K562 (cell line): ENCODE measurements at regions not wholly inside any gene's neighbourhood (a gene's known extent, or its start where the extent isn't known, plus 50 kb on each side); places are given as distances from the start of the nearest gene placed in this dataset.

Experiments used
- ATAC-seq: fragments of 200-7000 bp; cut with Tn5 transposase; 3 replicates; pipeline ENCODE4 v1.9.1; 2020; ENCODE audit warnings: moderate library complexity
- BruUV-seq: library from RNA; stranded (reverse); fragments of 400-500 nt; replicated peaks from 2 replicates; lab custom pipeline; 2021; lab: Mats Ljungman, UMichigan
- CTCF ChIA-PET: fragments of 300-600 bp; formaldehyde crosslinking; extraction: SDS; loops from one replicate; lab custom pipeline; 2021; ENCODE audit warnings: low intra/inter-chr PET ratio; lab: Yijun Ruan, JAX
- POLR2A ChIA-PET: fragments of 300-600, 350-650 bp; sonication (Branson Sonifier 250); formaldehyde crosslinking; extraction: SDS; loops from one replicate; lab custom pipeline; 2021; ENCODE audit warnings: antibody characterized with exemption, inconsistent platforms; lab: Yijun Ruan, JAX
- DNase-seq, 4 experiments: peaks; one replicate each; pipeline versions ENCODE4 v3.0.0 to v3.0.0-alpha.2; 2011 to 2018; ENCODE audit warnings: low spot score in 3 of 4, mixed read lengths in 3 of 4; ENCODE audit errors: extremely low read depth in 1 of 4
- FAIRE-seq: peaks from 2 replicates; lab custom pipeline; 2011; peaks lifted over from hg19 to GRCh38; lab: Jason Lieb, UNC
- H2AFZ ChIP-seq: 2 replicates; pipeline ENCODE4 v1.6.0; 2011; ENCODE audit warnings: low read depth, low read length, control low read depth, inconsistent platforms
- H3K27ac ChIP-seq: fragments of 200-600 bp; 3 replicates; pipeline ENCODE4 v1.8.0; 2011; ENCODE audit warnings: low read depth, mild to moderate bottlenecking, control low read depth, inconsistent platforms, low read length, moderate library complexity, mixed read lengths; ENCODE audit errors: extremely low read depth
- H3K27me3 ChIP-seq, 2 experiments: fragments of 300-600 bp in 1 of 2; 2 replicates in 1 of 2; 3 replicates in 1 of 2; pipeline versions ENCODE4 v1.6.0 to v1.8.0; 2011; ENCODE audit warnings: inconsistent platforms in 2 of 2, low read length in 2 of 2, mild to moderate bottlenecking in 1 of 2, mixed read lengths in 1 of 2, moderate library complexity in 1 of 2; ENCODE audit not compliant: control insufficient read depth in 2 of 2, insufficient read depth in 2 of 2
- H3K36me3 ChIP-seq: fragments of 300-600 bp; 3 replicates; pipeline ENCODE4 v1.8.0; 2011; ENCODE audit warnings: mild to moderate bottlenecking, low read length, inconsistent platforms; ENCODE audit not compliant: control insufficient read depth, insufficient read depth
- H3K4me1 ChIP-seq, 2 experiments: fragments of 200-600 bp in 1 of 2; replicated peaks in 1 of 2; 2 replicates in 1 of 2; 3 replicates in 1 of 2; pipeline versions ENCODE4 v1.5.1 to v1.8.0; 2011; ENCODE audit warnings: inconsistent platforms in 2 of 2, low read length in 2 of 2, mild to moderate bottlenecking in 1 of 2, mixed read lengths in 1 of 2, moderate library complexity in 1 of 2; ENCODE audit not compliant: control insufficient read depth in 2 of 2, insufficient read depth in 2 of 2
- H3K4me2 ChIP-seq: 2 replicates; pipeline ENCODE4 v1.6.1; 2011; ENCODE audit warnings: low read length, control low read depth, inconsistent platforms, mixed read lengths; ENCODE audit not compliant: insufficient read depth
- H3K4me3 ChIP-seq: fragments of 200-600 bp; sonication (generic), shearing (Covaris generic); 2 replicates; pipeline ENCODE4 v1.5.1; 2016; ENCODE audit warnings: control low read depth, inconsistent platforms
- H3K79me2 ChIP-seq: fragments of 200-600 bp; 3 replicates; pipeline ENCODE4 v1.8.0; 2011; ENCODE audit warnings: low read length, inconsistent platforms; ENCODE audit not compliant: control insufficient read depth, insufficient read depth
- H3K9ac ChIP-seq, 2 experiments: 2 replicates each; pipeline versions ENCODE4 v1.6.0 to v1.6.1; 2011; ENCODE audit warnings: low read depth in 2 of 2, low read length in 2 of 2, control low read depth in 1 of 2, inconsistent platforms in 1 of 2, mild to moderate bottlenecking in 1 of 2, mixed read lengths in 1 of 2; ENCODE audit not compliant: insufficient read depth in 1 of 2
- H3K9me1 ChIP-seq: one replicate; pipeline ENCODE4 v1.6.0; 2011; ENCODE audit warnings: inconsistent platforms, mild to moderate bottlenecking, low read length, moderate library complexity; ENCODE audit not compliant: control insufficient read depth, insufficient read depth
- H3K9me3 ChIP-seq: replicated peaks from 2 replicates; pipeline ENCODE4 v1.5.1; 2011; ENCODE audit warnings: low read depth, low read length, inconsistent platforms; ENCODE audit not compliant: control insufficient read depth, insufficient read depth
- H4K20me1 ChIP-seq: replicated peaks from 2 replicates; pipeline ENCODE4 v1.6.1; 2011; ENCODE audit warnings: low read length, inconsistent platforms, mixed read lengths; ENCODE audit not compliant: control insufficient read depth, insufficient read depth
- ASH1L ChIP-seq: fragments of 450-650 bp; IDR thresholded peaks from 2 replicates; pipeline ENCODE4 v1.6.1; 2018; ENCODE audit warnings: borderline replicate concordance, mild to moderate bottlenecking, low read depth; ENCODE audit not compliant: partially characterized antibody
- C11orf30 ChIP-seq: fragments of 450-650 bp; IDR thresholded peaks from 2 replicates; pipeline ENCODE4 v1.6.1; 2016; ENCODE audit warnings: low read depth, mild to moderate bottlenecking
- CHD2 ChIP-seq: IDR thresholded peaks from 2 replicates; pipeline ENCODE4 v1.6.1; 2011; ENCODE audit warnings: low read depth, low read length
- EHMT2 ChIP-seq: fragments of 450-650 bp; IDR thresholded peaks from 2 replicates; pipeline ENCODE4 v1.6.1; 2018; ENCODE audit warnings: antibody characterized with exemption
- MAFF ChIP-seq: IDR thresholded peaks from 2 replicates; pipeline ENCODE4 v1.6.1; 2012; ENCODE audit warnings: low read length, improper control_type of control experiment
- MAFG ChIP-seq: fragments of 450-650 bp; conservative IDR thresholded peaks from 2 replicates; pipeline ENCODE4 v1.6.1; 2016; ENCODE audit warnings: missing genetic modification characterization, missing compliant biosample characterization
- MAFK ChIP-seq: IDR thresholded peaks from 2 replicates; pipeline ENCODE4 v1.6.1; 2011; ENCODE audit warnings: low read length, improper control_type of control experiment
- NFATC3 ChIP-seq: fragments of 450-650 bp; IDR thresholded peaks from 2 replicates; pipeline ENCODE4 v1.6.1; 2017; ENCODE audit warnings: mild to moderate bottlenecking
- POLR2A ChIP-seq: fragments of 450-650 bp; conservative IDR thresholded peaks from 2 replicates; pipeline ENCODE4 v1.6.1; 2016
- RBFOX2 ChIP-seq: fragments of 200-400 bp; formaldehyde crosslinking; IDR thresholded peaks from 2 replicates; pipeline ENCODE4 v1.6.1; 2017; ENCODE audit warnings: low read depth, mild to moderate bottlenecking, low read length, moderate library complexity
- SNAPC5 ChIP-seq: fragments of 250-450 bp; sonication (Bioruptor Pico); IDR thresholded peaks from 2 replicates; pipeline ENCODE4 v1.8.0; 2021; ENCODE audit warnings: moderate library complexity, mild to moderate bottlenecking, inconsistent platforms
- SRSF1 ChIP-seq: fragments of 200-400 bp; formaldehyde crosslinking; IDR thresholded peaks from 2 replicates; pipeline ENCODE4 v1.6.1; 2017; ENCODE audit warnings: mild to moderate bottlenecking, low read depth, low read length, moderate library complexity
- TCF15 ChIP-seq: fragments of 250-450 bp; sonication (Bioruptor Pico); IDR thresholded peaks from 2 replicates; pipeline ENCODE4 v1.8.0; 2022; ENCODE audit warnings: moderate library complexity, mild to moderate bottlenecking, inconsistent platforms
- XRCC4 ChIP-seq: IDR thresholded peaks from one replicate; pipeline ENCODE4 v1.6.1; 2011; ENCODE audit not compliant: insufficient read depth, insufficient read length; ENCODE audit errors: extremely low read depth
- ZBTB1 ChIP-seq: sonication (generic); formaldehyde crosslinking; IDR thresholded peaks from 2 replicates; pipeline ENCODE4 v1.8.1; 2023; ENCODE audit warnings: missing genetic modification reagents, low read depth, mild to moderate bottlenecking, borderline replicate concordance
- ZBTB34 ChIP-seq: fragments of 250-450 bp; sonication (Bioruptor Pico); IDR thresholded peaks from 2 replicates; pipeline ENCODE4 v1.8.0; 2021; ENCODE audit warnings: mild to moderate bottlenecking, moderate library complexity
- ZNF324 ChIP-seq: fragments of 250-450 bp; sonication (Bioruptor Pico); IDR thresholded peaks from 2 replicates; pipeline ENCODE4 v1.4.0; 2020; ENCODE audit warnings: mild to moderate bottlenecking
- ZNF699 ChIP-seq: fragments of 250-450 bp; sonication (Bioruptor Pico); IDR thresholded peaks from 2 replicates; pipeline ENCODE4 v1.8.0; 2021; ENCODE audit warnings: mild to moderate bottlenecking, moderate library complexity; ENCODE audit not compliant: insufficient replicate concordance
- WGBS: fragments of 100-300 bp; shearing (Covaris generic); methylation state at CpG from one replicate; pipeline ENCODE4 v1.1.6; 2016; ENCODE audit warnings: low coverage, mixed read lengths; ENCODE audit not compliant: insufficient coverage; ENCODE audit errors: missing lambda C conversion rate; 5-methylcytosine and 5-hydroxymethylcytosine counted together
- in situ Hi-C: fragments of 300-500 bp; cut with MboI; formaldehyde crosslinking; loops from 4 replicates; pipeline ENCODE4 v1.15.0; 2018; ENCODE audit warnings: inconsistent platforms, mixed read lengths
- intact Hi-C: fragments of 100-400 bp; cut with micrococcal nuclease; formaldehyde crosslinking; loops from 2 replicates; pipeline ENCODE4 v1.14.2; 2022

GRCh38 chr6:126419901-126420300 lies 80.0 kb downstream of the CENPW start:
- TF ChIP-seq ZBTB1 (no peak), C11orf30 (peak; percentile 32)
- H3K9ac ChIP-seq = no peak overlapping the region
- no peaks in the 10 kb centered on the region for H3K9me1 ChIP-seq
- H3K4me2 ChIP-seq = no peak overlapping the region
- no peaks in the 10 kb centered on the region for H3K27me3 ChIP-seq
- ATAC-seq (no peak), DNase-seq (no peak), FAIRE-seq (no peak)
- H3K36me3 ChIP-seq = no peaks in the 10 kb centered on the region
- ChIA-PET POLR2A (interaction anchor here (0.8 kb wide), 2 partner anchors 194 to 342 kb away, joined by 3 to 4 read pairs; no protein-coding TSS in a partner anchor), CTCF (no interaction called here)
- intact Hi-C loops = no loop called here
- no peaks in the 10 kb centered on the region for H4K20me1 ChIP-seq
- no peaks in the 10 kb centered on the region for H3K9me3 ChIP-seq
- no peaks in the 10 kb centered on the region for H3K79me2 ChIP-seq
- H3K4me3 ChIP-seq = no peak overlapping the region
- in situ Hi-C loops = no loop called here
- H3K4me1 ChIP-seq = no peaks in the 10 kb centered on the region
- BruUV-seq = no TSS peak
- H3K27ac ChIP-seq = no peak overlapping the region
- no peak overlapping the region for H2AFZ ChIP-seq

GRCh38 chr6:126422912-126423311 lies 83.0 kb downstream of the CENPW start:
- Histone ChIP-seq H4K20me1 (no peaks in the 10 kb centered on the region), H3K27me3 (no peaks in the 10 kb centered on the region), H3K27ac (no peak overlapping the region), H3K36me3 (no peaks in the 10 kb centered on the region), H3K9me1 (no peaks in the 10 kb centered on the region), H2AFZ (no peak overlapping the region), H3K9me3 (no peaks in the 10 kb centered on the region), H3K4me1 (no peaks in the 10 kb centered on the region), H3K4me2 (no peak overlapping the region), H3K4me3 (no peak overlapping the region), H3K9ac (no peak overlapping the region), H3K79me2 (no peaks in the 10 kb centered on the region)
- CTCF ChIA-PET = interaction anchor here (0.7 kb wide), 1 partner anchor 63 kb away, joined by 3 read pairs; no protein-coding TSS in a partner anchor
- in situ Hi-C loops = no loop called here
- 0% methylated on average over 2 of the region's 2 CpGs for WGBS
- no peak for DNase-seq
- BruUV-seq = no TSS peak
- no peak for FAIRE-seq
- POLR2A ChIA-PET = interaction anchor here (1.0 kb wide), 1 partner anchor 23 kb away, joined by 3 read pairs; no protein-coding TSS in a partner anchor
- intact Hi-C loops = no loop called here
- no peak for ATAC-seq
- TF ChIP-seq NFATC3 (no peak), MAFF (peak; percentile 53; the same call in 1 of the 2 replicates), MAFG (tag) (peak; percentile 71), CHD2 (no peak), POLR2A (no peak), RBFOX2 (no peak), XRCC4 (no peak), ZNF324 (CRISPR knock-in tag) (no peak), ZNF699 (no peak), C11orf30 (peak; percentile 80), SRSF1 (no peak), ZBTB34 (no peak), EHMT2 (no peak), ASH1L (no peak), SNAPC5 (CRISPR knock-in tag) (no peak), TCF15 (CRISPR knock-in tag) (no peak), MAFK (peak; percentile 51; the same call in 1 of the 2 replicates)
